ENCODE measurements at regions not wholly inside any gene's neighbourhood (a gene's known extent, or its start where the extent isn't known, plus 50 kb on each side); places are given as distances from the start of the nearest gene placed in this dataset.

GRCh38 chr4:27206009-27206408 is 345.4 kb downstream of the STIM2 start:
- TF ChIP-seq, protein P1, sequence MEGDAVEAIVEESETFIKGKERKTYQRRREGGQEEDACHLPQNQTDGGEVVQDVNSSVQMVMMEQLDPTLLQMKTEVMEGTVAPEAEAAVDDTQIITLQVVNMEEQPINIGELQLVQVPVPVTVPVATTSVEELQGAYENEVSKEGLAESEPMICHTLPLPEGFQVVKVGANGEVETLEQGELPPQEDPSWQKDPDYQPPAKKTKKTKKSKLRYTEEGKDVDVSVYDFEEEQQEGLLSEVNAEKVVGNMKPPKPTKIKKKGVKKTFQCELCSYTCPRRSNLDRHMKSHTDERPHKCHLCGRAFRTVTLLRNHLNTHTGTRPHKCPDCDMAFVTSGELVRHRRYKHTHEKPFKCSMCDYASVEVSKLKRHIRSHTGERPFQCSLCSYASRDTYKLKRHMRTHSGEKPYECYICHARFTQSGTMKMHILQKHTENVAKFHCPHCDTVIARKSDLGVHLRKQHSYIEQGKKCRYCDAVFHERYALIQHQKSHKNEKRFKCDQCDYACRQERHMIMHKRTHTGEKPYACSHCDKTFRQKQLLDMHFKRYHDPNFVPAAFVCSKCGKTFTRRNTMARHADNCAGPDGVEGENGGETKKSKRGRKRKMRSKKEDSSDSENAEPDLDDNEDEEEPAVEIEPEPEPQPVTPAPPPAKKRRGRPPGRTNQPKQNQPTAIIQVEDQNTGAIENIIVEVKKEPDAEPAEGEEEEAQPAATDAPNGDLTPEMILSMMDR (IDR thresholded peaks at IDR 0.05; ENCODE audit: low read depth, low read length), result no peak
- no peak overlapping the region for H3K4me3 ChIP-seq (replicated peaks in 1 of 2; ENCODE audit: low read depth in 2 of 2, low read length in 2 of 2)
- DNase-seq (ENCODE audit: low read depth in 2 of 2), result no peak

DNA sequence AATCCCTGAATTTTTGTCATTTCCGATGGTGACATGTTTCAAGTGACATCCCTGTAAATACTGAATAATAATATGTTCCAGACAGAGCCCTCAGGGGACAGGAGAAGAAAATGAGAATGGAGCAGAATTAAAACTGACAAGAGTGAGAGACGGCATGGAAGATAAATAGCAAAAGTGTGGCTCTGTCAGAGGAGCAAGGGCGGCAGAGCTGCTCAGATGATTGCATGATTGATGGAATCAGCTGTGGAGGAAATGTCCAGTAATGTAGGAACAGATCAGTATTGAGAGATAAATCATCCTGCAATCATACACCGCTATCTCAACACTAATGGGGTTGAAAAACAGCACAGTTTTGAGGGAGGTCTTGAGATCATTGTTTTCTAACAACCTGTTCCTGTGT is 350.3 kb downstream of the STIM2 start:
- no peak for DNase-seq (ENCODE audit: low read depth in 2 of 2)
- TF ChIP-seq, protein P1 (IDR thresholded peaks at IDR 0.05; ENCODE audit: low read depth, low read length), result no peak
- H3K4me3 ChIP-seq (replicated peaks in 1 of 2; ENCODE audit: low read depth in 2 of 2, low read length in 2 of 2), result no peak overlapping the region

DNA sequence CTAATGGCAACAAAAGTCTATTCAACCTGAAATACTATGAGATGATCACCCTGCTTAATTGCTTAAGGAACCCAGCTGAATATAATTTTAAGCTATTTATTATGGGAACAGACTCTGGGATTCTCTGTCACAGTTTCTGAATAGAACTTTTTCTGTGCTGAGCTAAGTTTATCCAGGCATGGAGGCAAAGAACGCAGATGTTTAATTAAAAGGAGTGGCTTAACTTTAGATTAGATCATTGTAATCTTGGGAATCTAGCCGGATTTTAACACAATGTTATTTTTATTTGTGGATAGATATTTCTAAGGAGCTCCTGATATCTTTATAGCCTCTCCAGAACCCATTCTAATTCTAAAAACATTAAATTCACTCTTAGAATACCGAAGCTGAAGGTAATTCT is 353.4 kb downstream of the STIM2 start:
- no peak for DNase-seq (ENCODE audit: low read depth in 2 of 2)
- no peak overlapping the region for H3K4me3 ChIP-seq (replicated peaks in 1 of 2; ENCODE audit: low read depth in 2 of 2, low read length in 2 of 2)
- TF ChIP-seq, protein P1 (IDR thresholded peaks at IDR 0.05; ENCODE audit: low read depth, low read length), result no peak

DNA sequence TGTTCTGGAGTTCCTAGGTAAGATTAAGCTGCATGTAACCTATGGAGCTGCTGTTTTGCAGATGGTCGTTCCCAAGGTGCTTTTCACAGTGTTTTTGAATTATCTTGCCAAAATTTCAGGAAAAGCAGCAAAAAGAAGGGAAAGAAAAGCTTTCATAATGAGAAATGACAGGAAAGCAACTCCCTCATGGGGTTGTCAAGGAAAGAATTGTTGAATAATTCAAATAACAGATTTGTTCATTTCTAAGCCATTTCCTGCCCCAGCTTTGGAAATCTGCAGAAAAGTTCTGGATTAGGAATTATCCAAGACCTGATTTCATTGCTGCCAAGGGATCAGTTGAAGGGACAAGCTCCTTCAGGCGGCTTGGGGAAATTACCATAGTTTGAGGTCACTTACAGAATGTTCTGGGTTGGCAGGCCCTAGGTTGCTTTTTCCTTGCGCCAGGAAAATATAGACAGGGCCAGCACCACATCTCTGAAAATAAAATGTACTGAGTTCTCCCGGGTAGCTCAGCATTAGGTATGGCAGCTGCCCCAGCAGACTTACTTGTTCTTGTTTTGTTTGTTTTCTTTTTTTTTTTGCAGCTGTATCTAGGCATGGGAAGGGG is 354.7 kb downstream of the STIM2 start:
- TF ChIP-seq, protein P1 (IDR thresholded peaks at IDR 0.05; ENCODE audit: low read depth, low read length), result no peak
- H3K4me3 ChIP-seq (replicated peaks in 1 of 2; ENCODE audit: low read depth in 2 of 2, low read length in 2 of 2), result no peak overlapping the region
- DNase-seq (ENCODE audit: low read depth in 2 of 2), result no peak

DNA sequence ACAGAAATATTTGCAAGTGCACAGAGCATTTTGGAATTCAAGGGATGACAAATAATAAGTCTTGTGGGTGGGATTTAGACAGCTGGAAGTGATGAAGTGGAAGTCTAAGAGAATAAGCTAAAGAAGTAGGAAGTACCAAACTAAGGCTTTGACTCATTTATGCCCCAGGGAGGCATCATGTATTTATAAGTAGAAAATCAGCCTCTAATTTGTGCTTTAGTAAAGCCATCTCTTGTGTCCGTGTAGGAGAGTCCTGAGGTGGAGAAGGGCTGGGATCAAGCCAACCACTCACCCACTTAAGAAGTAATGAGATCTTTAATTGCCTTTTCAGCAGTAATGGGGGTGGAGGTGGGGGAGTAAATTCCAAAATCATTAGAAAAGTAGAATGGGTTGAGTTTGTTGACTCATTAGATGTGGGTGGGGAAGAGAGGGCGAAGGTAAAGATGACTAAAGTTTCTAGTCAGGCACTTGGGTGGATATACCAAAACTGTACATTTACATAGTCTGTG is 356.7 kb downstream of the STIM2 start:
- no peak overlapping the region for H3K4me3 ChIP-seq (replicated peaks in 1 of 2; ENCODE audit: low read depth in 2 of 2, low read length in 2 of 2)
- DNase-seq (ENCODE audit: low read depth in 2 of 2), result no peak
- TF ChIP-seq, protein P1 (IDR thresholded peaks at IDR 0.05; ENCODE audit: low read depth, low read length), result no peak

- no peak for DNase-seq (ENCODE audit: low read depth in 2 of 2)
- TF ChIP-seq, protein P1 (IDR thresholded peaks at IDR 0.05; ENCODE audit: low read depth, low read length), result no peak
Measured at GRCh38 chr4:27218013-27218412, 357.4 kb downstream of the STIM2 start.

GRCh38 chr4:27223326-27223725 is 362.7 kb downstream of the STIM2 start:
- H3K4me3 ChIP-seq (replicated peaks in 1 of 2; ENCODE audit: low read depth in 2 of 2, low read length in 2 of 2), result no peak overlapping the region
- TF ChIP-seq, protein P1 (IDR thresholded peaks at IDR 0.05; ENCODE audit: low read depth, low read length), result no peak
- DNase-seq (ENCODE audit: low read depth in 2 of 2), result no peak

More at GRCh38 chr4:27218013-27218412, 357.4 kb downstream of the STIM2 start:
- no peak overlapping the region for H3K4me3 ChIP-seq (replicated peaks in 1 of 2; ENCODE audit: low read depth in 2 of 2, low read length in 2 of 2)

All from cardiac fibroblast (primary cell).